OCI-LY7 (cell line): ENCODE measurements at regions not wholly inside any gene's neighbourhood (a gene's known extent, or its start where the extent isn't known, plus 50 kb on each side); places are given as distances from the start of the nearest gene placed in this dataset.

Experiments used
- BruUV-seq: library from RNA; stranded (reverse); fragments of 400-500 nt; replicated peaks from 2 replicates; lab custom pipeline; 2021; lab: Mats Ljungman, UMichigan
- CTCF ChIA-PET: fragments of 300-600 bp; sonication (Branson Sonifier 250); formaldehyde crosslinking; loops from one replicate; lab custom pipeline; 2022; ENCODE audit warnings: antibody characterized with exemption; ENCODE audit not compliant: unreplicated experiment; lab: Charles Lee
- POLR2A ChIA-PET: fragments of 300-600 bp; sonication (Branson Sonifier 250); formaldehyde crosslinking; loops from one replicate; lab custom pipeline; 2022; ENCODE audit warnings: antibody characterized with exemption; lab: Charles Lee
- DNase-seq: peaks from one replicate; pipeline ENCODE4 v3.0.0-alpha.2; 2015; ENCODE audit warnings: low spot score
- H2AFZ ChIP-seq: fragments of 200-600 bp; sonication (generic), shearing (Covaris generic); 2 replicates; pipeline ENCODE4 v1.6.1; 2014; ENCODE audit warnings: mild to moderate bottlenecking, antibody characterized with exemption, low read length, moderate library complexity
- H3K27ac ChIP-seq: fragments of 200-600 bp; sonication (generic); 2 replicates; pipeline ENCODE4 v1.5.1; 2014; ENCODE audit warnings: mixed run types, low read depth, mild to moderate bottlenecking, moderate library complexity, low read length, inconsistent platforms; ENCODE audit not compliant: poor library complexity, severe bottlenecking
- H3K36me3 ChIP-seq: fragments of 200-600 bp; sonication (generic); 2 replicates; pipeline ENCODE4 v1.6.1; 2014; ENCODE audit warnings: mild to moderate bottlenecking, antibody characterized with exemption, low read length, moderate library complexity, mixed read lengths; ENCODE audit not compliant: insufficient read depth
- H3K4me1 ChIP-seq: fragments of 200-600 bp; sonication (generic); 2 replicates; pipeline ENCODE4 v1.5.1; 2014; ENCODE audit warnings: mild to moderate bottlenecking, low read length; ENCODE audit not compliant: insufficient read depth, poor library complexity, severe bottlenecking
- H3K4me2 ChIP-seq: fragments of 200-600 bp; sonication (generic); 2 replicates; pipeline ENCODE4 v1.6.1; 2014; ENCODE audit warnings: mild to moderate bottlenecking, low read length
- H3K4me3 ChIP-seq: fragments of 200-600 bp; sonication (generic); 2 replicates; pipeline ENCODE4 v1.5.1; 2014; ENCODE audit warnings: mild to moderate bottlenecking, low read depth, low read length; ENCODE audit not compliant: poor library complexity, severe bottlenecking
- H3K79me2 ChIP-seq: fragments of 200-600 bp; sonication (generic); 2 replicates; pipeline ENCODE4 v1.6.1; 2016; ENCODE audit warnings: low read depth, mild to moderate bottlenecking, low read length, moderate library complexity, mixed read lengths; ENCODE audit not compliant: insufficient read depth
- H3K9me2 ChIP-seq: fragments of 200-600 bp; sonication (generic); 2 replicates; pipeline ENCODE4 v1.6.1; 2016; ENCODE audit warnings: mild to moderate bottlenecking, low read length, mixed read lengths; ENCODE audit not compliant: insufficient read depth
- H3K9me3 ChIP-seq: fragments of 200-600 bp; sonication (generic); 2 replicates; pipeline ENCODE4 v1.6.1; 2014; ENCODE audit warnings: mild to moderate bottlenecking, mixed run types, low read length, mixed read lengths
- H4K20me1 ChIP-seq: fragments of 200-600 bp; sonication (generic); 2 replicates; pipeline ENCODE4 v1.6.1; 2014; ENCODE audit warnings: mild to moderate bottlenecking, antibody characterized with exemption, low read length, moderate library complexity, mixed read lengths; ENCODE audit not compliant: insufficient read depth
- CTCF ChIP-seq: fragments of 200-600 bp; sonication (generic); conservative IDR thresholded peaks from 2 replicates; pipeline ENCODE4 v1.5.1; 2014; ENCODE audit warnings: mild to moderate bottlenecking, antibody characterized with exemption, low read length, moderate library complexity, mixed read lengths
- EZH2phosphoT487 ChIP-seq: fragments of 200-600 bp; sonication (generic); IDR thresholded peaks from 2 replicates; pipeline ENCODE4 v1.6.1; 2018; ENCODE audit warnings: low read depth, borderline replicate concordance, mild to moderate bottlenecking, mixed run types, antibody characterized with exemption, low read length, moderate library complexity, mixed read lengths
- intact Hi-C: fragments of 100-400 bp; cut with micrococcal nuclease; formaldehyde crosslinking; loops from one replicate; pipeline ENCODE4 v1.10.0; 2022; ENCODE audit not compliant: unreplicated experiment

DNA sequence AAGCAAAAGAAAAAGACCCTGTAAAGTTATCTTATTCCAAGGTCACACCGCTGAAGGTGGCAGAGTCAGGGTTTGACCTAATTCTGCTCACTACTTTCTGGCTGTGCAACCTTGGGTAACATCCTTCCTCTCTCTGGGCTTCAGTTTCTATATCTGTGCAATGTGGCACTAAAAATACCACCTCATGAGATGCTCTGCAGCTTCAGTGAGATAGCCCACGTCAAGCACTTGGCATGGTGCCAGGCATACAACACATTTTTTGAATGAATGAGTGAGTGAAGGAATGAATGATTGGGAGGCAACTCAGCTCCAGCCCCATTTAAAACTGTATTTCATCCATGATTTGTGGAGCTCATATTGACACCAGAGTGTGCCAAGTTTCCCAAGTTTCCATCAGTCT, 62.3 kb downstream of the FOXI1 start:
- no peak overlapping the region for H3K4me2 ChIP-seq
- CTCF ChIA-PET = no interaction called here
- no peaks in the 10 kb centered on the region for H3K4me1 ChIP-seq

DNA sequence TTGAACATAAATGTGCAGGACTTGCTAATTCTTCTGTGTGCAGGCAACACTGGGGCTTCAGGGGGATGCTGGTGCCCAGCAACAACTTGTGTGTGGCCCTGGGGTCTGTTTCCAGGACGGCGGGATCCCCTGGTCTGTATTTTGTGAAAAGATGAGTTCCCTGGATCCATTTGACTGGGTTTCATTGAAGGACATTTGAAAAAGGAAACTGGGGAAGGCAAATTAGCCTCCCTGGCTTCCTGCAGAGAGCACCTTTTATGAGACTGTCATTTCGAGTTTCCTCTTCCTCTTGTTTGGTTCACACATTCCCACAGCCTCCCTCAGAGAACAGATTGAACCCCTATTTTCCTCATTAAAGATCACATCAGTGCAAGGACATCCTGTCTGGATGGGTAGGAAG, 63.1 kb downstream of the FOXI1 start:
- Histone ChIP-seq H3K4me1 (no peaks in the 10 kb centered on the region), H3K9me2 (no peaks in the 10 kb centered on the region), H2AFZ (no peak overlapping the region), H4K20me1 (no peaks in the 10 kb centered on the region), H3K9me3 (no peaks in the 10 kb centered on the region), H3K4me3 (no peak overlapping the region), H3K27ac (no peak overlapping the region), H3K36me3 (no peaks in the 10 kb centered on the region), H3K79me2 (no peaks in the 10 kb centered on the region), H3K4me2 (no peak overlapping the region)
- intact Hi-C loops = no loop called here
- CTCF ChIA-PET = no interaction called here
- POLR2A ChIA-PET = no interaction called here
- DNase-seq = no peak
- TF ChIP-seq CTCF (no peak), EZH2phosphoT487 (no peak)
- no TSS peak for BruUV-seq

More for the DNA sequence above, 62.3 kb downstream of the FOXI1 start:
- Histone ChIP-seq H3K4me3 (no peak overlapping the region), H3K27ac (no peak overlapping the region), H3K79me2 (no peaks in the 10 kb centered on the region), H3K9me3 (no peaks in the 10 kb centered on the region), H4K20me1 (no peaks in the 10 kb centered on the region), H3K9me2 (no peaks in the 10 kb centered on the region), H3K36me3 (no peaks in the 10 kb centered on the region), H2AFZ (no peak overlapping the region)
- no TSS peak for BruUV-seq
- intact Hi-C loops = no loop called here
- DNase-seq = no peak
- POLR2A ChIA-PET = interaction anchor here (2.1 kb wide), 1 partner anchor 12 kb away, joined by 5 read pairs; no protein-coding TSS in a partner anchor
- TF ChIP-seq CTCF = no peak
- no peak for TF ChIP-seq EZH2phosphoT487

DNA sequence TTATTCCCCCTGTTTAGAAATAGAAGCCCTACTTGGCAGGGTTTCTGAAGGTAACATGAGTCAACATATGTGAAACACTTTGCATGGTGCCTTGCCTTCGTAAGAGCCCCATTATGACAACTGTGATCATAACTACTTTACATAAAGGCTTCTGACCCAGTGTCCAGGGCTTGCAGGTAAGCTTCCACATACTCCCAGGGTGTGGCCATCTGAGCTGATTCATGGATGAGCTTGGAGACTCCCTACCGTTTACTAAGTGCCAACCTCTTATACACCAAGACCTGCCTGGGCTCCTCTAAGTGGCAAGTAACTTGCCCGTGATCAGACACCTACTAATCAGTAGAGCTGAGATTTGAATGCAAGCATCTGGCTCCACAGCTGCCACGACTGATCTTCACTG, 62.8 kb upstream of the C5orf58 start:
- no peak for DNase-seq
- CTCF ChIA-PET = no interaction called here
- intact Hi-C loops = no loop called here
- POLR2A ChIA-PET = no interaction called here
- Histone ChIP-seq H2AFZ (no peak overlapping the region), H3K36me3 (no peaks in the 10 kb centered on the region), H4K20me1 (no peaks in the 10 kb centered on the region), H3K4me3 (no peak overlapping the region), H3K9me2 (no peaks in the 10 kb centered on the region), H3K4me2 (no peak overlapping the region), H3K27ac (no peak overlapping the region), H3K4me1 (no peaks in the 10 kb centered on the region), H3K79me2 (no peaks in the 10 kb centered on the region), H3K9me3 (no peaks in the 10 kb centered on the region)
- BruUV-seq = no TSS peak
- TF ChIP-seq CTCF (no peak), EZH2phosphoT487 (no peak)
